Activated naive CD8-positive, alpha-beta T cell treated with anti-CD3 and anti-CD28 coated beads, Interleukin-2, amount 10 ng/mL, durations not matched to agents 7 days and 5 days (primary cell): ENCODE measurements at regions not wholly inside any gene's neighbourhood (a gene's known extent, or its start where the extent isn't known, plus 50 kb on each side); places are given as distances from the start of the nearest gene placed in this dataset.

Source experiments
- ATAC-seq: fragments of 150-1000 bp; cut with Tn5 transposase; one replicate; pipeline ENCODE4 v1.10.0; 2021; ENCODE audit warnings: low read depth, moderate library complexity
- POLR2A ChIA-PET: fragments of 350-600 bp; sonication (Branson Sonifier 250); formaldehyde crosslinking; loops from one replicate; lab custom pipeline; 2021; ENCODE audit warnings: antibody characterized with exemption; lab: Charles Lee
- DNase-seq: peaks from one replicate; pipeline ENCODE4 v3.0.0; 2021
- H3K27ac Mint-ChIP-seq: one replicate; pipeline ENCODE4 v1.8.0; 2022; ENCODE audit warnings: mild to moderate bottlenecking, mixed read lengths
- H3K27me3 Mint-ChIP-seq: one replicate; pipeline ENCODE4 v1.8.0; 2022; ENCODE audit warnings: mild to moderate bottlenecking, moderate library complexity, mixed read lengths
- H3K36me3 Mint-ChIP-seq: one replicate; pipeline ENCODE4 v1.8.0; 2021; ENCODE audit warnings: mild to moderate bottlenecking, mixed read lengths
- H3K4me1 Mint-ChIP-seq: one replicate; pipeline ENCODE4 v1.8.0; 2021; ENCODE audit warnings: mixed read lengths
- H3K4me3 Mint-ChIP-seq: one replicate; pipeline ENCODE4 v1.8.0; 2022; ENCODE audit warnings: mild to moderate bottlenecking, moderate library complexity, mixed read lengths
- H3K9me3 Mint-ChIP-seq: one replicate; pipeline ENCODE4 v1.8.0; 2021; ENCODE audit warnings: mixed read lengths

DNA sequence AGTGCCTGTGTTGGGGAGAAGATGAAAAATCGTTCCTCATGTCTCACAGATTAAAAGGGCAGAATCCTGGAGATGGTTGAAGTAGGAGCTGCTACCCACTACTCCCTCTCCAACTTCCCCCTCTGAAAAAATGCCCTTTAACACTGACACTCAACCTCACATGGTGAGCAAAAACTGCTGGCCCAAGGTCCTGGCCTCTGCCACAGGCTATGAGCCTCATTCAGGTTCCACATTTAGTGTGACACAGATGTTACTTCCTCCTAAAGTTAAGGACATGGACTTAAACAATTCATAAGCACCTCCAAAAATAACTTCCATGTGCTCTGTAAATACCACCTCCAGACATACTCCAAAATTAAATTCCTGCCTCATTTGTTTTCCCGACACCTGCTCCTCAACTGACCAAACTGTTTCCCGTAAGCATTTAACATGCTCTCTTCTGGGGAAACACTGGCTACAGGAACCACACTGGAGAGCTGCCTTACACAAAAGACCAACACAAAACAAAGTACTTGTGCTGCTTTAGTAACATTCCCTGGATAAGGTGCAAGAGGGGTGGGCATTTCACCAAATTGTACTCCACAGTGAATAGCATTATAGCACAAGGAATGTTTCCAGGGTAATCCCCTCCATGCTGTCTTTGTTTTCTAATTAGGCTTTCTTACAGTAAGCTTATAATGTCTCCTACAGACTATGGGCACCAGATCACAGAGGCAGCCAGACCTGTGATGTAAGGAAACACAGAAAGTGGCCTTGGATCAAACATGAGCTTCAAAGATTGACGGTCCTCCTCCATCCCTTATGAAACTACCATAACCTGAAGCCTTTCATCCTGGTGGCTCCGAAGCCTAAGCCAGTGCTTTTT lies 57.0 kb downstream of the PHLDA1 start:
- peaks cover 38% of the 10 kb centered on the region for H3K4me1 Mint-ChIP-seq
- H3K27ac Mint-ChIP-seq: no peak overlapping the region
- H3K27me3 Mint-ChIP-seq: no peaks in the 10 kb centered on the region
- H3K9me3 Mint-ChIP-seq: peaks cover 10% of the 10 kb centered on the region
- DNase-seq: no peak
- H3K4me3 Mint-ChIP-seq: no peak overlapping the region
- POLR2A ChIA-PET: interaction anchor here (0.7 kb wide), 2 partner anchors 16 to 21 kb away, joined by 4 to 8 read pairs; no protein-coding TSS in a partner anchor
- peaks cover 6% of the 10 kb centered on the region for H3K36me3 Mint-ChIP-seq
- no peak for ATAC-seq

DNA sequence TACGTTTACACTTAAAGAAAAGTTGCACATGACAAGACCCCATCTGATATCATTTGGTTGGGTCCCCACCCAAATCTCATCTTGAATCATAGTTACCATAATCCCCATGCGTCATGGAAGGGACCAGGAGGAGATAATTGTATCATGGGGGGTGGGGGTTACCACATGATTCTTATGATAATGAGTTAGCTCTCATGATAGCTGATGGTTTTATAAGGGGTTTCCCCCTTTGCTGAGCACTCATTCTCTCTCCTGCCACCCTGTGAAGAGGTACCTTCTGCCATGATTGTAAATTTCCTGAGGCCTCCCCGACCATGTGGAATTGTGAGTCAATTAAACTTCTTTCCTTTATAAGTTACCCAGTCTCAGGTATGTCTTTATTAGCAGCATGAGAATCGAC lies 60.3 kb downstream of the PHLDA1 start:
- peaks cover 6% of the 10 kb centered on the region for H3K36me3 Mint-ChIP-seq
- H3K27ac Mint-ChIP-seq: no peak overlapping the region
- no peak for DNase-seq
- no peak overlapping the region for H3K4me3 Mint-ChIP-seq
- peaks cover 13% of the 10 kb centered on the region for H3K4me1 Mint-ChIP-seq
- H3K9me3 Mint-ChIP-seq: peaks cover 10% of the 10 kb centered on the region
- ATAC-seq: no peak
- POLR2A ChIA-PET: no interaction called here
- H3K27me3 Mint-ChIP-seq: no peaks in the 10 kb centered on the region

DNA sequence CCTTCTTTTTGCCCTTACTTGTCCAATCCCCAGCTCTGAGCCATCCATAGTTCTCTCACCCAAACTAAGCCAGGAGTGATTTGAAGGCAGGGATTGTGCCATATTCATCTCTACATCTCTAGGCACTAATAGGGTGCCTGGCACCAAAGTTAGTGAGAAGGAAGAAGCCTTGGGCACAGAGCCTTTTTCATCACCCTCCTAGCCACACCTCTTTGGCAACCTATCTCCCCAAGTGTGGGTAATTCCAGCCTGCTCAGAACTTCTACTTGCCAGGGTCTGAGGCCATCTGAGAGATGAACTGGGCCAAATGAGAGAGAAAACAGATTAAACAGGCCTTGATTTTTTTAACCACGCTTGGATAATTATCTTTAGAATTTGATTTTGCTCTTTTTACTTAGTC lies 61.3 kb downstream of the PHLDA1 start:
- peaks cover 10% of the 10 kb centered on the region for H3K9me3 Mint-ChIP-seq
- H3K4me1 Mint-ChIP-seq: peaks cover 9% of the 10 kb centered on the region
- H3K36me3 Mint-ChIP-seq: peaks cover 6% of the 10 kb centered on the region
- POLR2A ChIA-PET: no interaction called here
- H3K27ac Mint-ChIP-seq: no peak overlapping the region
- H3K4me3 Mint-ChIP-seq: no peak overlapping the region
- no peaks in the 10 kb centered on the region for H3K27me3 Mint-ChIP-seq
- DNase-seq (no peak), ATAC-seq (no peak)

DNA sequence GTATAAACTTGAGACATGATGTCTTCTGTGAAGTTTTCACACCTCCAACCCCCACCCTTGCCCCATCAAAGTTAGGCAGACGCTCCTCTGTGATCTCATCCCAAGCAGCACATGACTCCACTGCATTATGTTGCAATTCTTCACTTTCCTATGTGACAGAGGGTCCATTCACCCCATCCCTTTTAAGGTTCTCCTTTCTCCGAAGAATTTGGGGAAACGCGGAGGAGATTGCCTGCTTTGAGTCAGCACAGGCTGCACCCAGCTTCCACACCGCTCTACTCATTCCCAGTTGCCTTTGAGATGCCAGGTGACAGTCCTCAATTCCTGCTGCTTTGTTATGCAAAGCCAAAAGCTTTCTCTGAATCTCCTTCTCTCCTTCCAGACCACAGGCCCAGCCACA lies 61.8 kb downstream of the PHLDA1 start:
- Mint-ChIP-seq H3K27ac (no peak overlapping the region), H3K4me3 (no peak overlapping the region), H3K36me3 (peaks cover 6% of the 10 kb centered on the region), H3K9me3 (peaks cover 10% of the 10 kb centered on the region), H3K4me1 (peaks cover 9% of the 10 kb centered on the region), H3K27me3 (no peaks in the 10 kb centered on the region)
- POLR2A ChIA-PET: no interaction called here
- no peak for ATAC-seq
- no peak for DNase-seq

DNA sequence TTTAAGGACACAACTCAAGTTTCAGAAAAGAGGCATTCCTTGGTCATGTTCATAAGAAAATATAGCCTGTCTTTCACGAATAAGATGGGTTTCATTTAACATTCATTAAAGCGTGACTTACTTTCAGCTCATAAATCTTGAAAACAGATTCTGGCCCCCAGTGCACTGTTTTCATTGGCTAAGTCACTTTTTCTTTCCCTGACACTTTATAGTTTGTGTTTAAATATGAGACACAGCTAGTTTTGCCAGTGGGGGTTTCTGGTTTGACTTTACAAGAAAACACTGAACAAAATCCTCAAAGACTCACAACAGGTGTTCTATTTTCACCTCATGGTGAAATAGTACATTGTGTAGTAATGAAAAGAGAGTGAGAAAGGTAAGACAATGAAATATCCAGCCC lies 65.9 kb downstream of the PHLDA1 start:
- Mint-ChIP-seq H3K36me3 (peaks cover 8% of the 10 kb centered on the region), H3K27ac (no peak overlapping the region), H3K4me3 (no peak overlapping the region), H3K27me3 (no peaks in the 10 kb centered on the region), H3K4me1 (peaks cover 17% of the 10 kb centered on the region), H3K9me3 (peaks cover 6% of the 10 kb centered on the region)
- ATAC-seq (no peak), DNase-seq (no peak)
- POLR2A ChIA-PET: no interaction called here

- peaks cover 8% of the 10 kb centered on the region for H3K36me3 Mint-ChIP-seq
- no peaks in the 10 kb centered on the region for H3K27me3 Mint-ChIP-seq
- H3K4me1 Mint-ChIP-seq: peaks cover 19% of the 10 kb centered on the region
- H3K9me3 Mint-ChIP-seq: peaks cover 4% of the 10 kb centered on the region
- no peak overlapping the region for H3K27ac Mint-ChIP-seq
- POLR2A ChIA-PET: interaction anchor here (1.0 kb wide), 1 partner anchor 67 kb away, joined by 3 read pairs; the partner anchor contains the start of gene PHLDA1
- DNase-seq (no peak), ATAC-seq (peak; percentile 73)
- no peak overlapping the region for H3K4me3 Mint-ChIP-seq
Observed at GRCh38 chr12:75964150-75964549, 67.4 kb downstream of the PHLDA1 start.

DNA sequence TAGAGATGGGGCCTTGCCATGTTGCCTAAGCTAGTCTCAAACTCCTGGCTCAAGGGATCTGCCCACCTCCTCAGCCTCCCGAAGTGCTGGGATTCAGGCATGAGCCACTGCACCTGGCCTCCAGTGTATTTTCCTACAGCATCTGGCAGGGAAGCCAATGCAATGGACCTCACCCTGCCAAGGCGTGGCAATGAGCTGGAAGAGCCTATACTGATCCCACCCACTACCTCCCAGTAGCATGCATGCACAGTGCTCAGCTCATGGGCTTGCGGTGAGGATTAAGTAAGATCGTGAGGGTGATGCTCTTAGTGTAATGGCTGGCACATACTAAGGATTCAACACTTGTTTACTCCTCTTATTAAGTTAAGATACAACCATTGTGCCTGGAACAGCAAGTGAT lies 69.7 kb downstream of the PHLDA1 start:
- Mint-ChIP-seq H3K36me3 (peaks cover 8% of the 10 kb centered on the region), H3K27ac (no peak overlapping the region), H3K27me3 (no peaks in the 10 kb centered on the region), H3K9me3 (peaks cover 4% of the 10 kb centered on the region), H3K4me1 (peaks cover 23% of the 10 kb centered on the region), H3K4me3 (no peak overlapping the region)
- DNase-seq (no peak), ATAC-seq (no peak)
- POLR2A ChIA-PET: interaction anchor here (1.7 kb wide), 1 partner anchor 69 kb away, joined by 4 read pairs; the partner anchor contains the start of gene PHLDA1

- peaks cover 8% of the 10 kb centered on the region for H3K36me3 Mint-ChIP-seq
- no peaks in the 10 kb centered on the region for H3K27me3 Mint-ChIP-seq
- H3K9me3 Mint-ChIP-seq: peaks cover 4% of the 10 kb centered on the region
- DNase-seq (no peak), ATAC-seq (no peak)
- H3K27ac Mint-ChIP-seq: no peak overlapping the region
- H3K4me1 Mint-ChIP-seq: peaks cover 23% of the 10 kb centered on the region
- no peak overlapping the region for H3K4me3 Mint-ChIP-seq
- POLR2A ChIA-PET: interaction anchor here (1.7 kb wide), 1 partner anchor 70 kb away, joined by 4 read pairs; the partner anchor contains the start of gene PHLDA1
Observed at GRCh38 chr12:75960954-75961661, 70.5 kb downstream of the PHLDA1 start.

DNA sequence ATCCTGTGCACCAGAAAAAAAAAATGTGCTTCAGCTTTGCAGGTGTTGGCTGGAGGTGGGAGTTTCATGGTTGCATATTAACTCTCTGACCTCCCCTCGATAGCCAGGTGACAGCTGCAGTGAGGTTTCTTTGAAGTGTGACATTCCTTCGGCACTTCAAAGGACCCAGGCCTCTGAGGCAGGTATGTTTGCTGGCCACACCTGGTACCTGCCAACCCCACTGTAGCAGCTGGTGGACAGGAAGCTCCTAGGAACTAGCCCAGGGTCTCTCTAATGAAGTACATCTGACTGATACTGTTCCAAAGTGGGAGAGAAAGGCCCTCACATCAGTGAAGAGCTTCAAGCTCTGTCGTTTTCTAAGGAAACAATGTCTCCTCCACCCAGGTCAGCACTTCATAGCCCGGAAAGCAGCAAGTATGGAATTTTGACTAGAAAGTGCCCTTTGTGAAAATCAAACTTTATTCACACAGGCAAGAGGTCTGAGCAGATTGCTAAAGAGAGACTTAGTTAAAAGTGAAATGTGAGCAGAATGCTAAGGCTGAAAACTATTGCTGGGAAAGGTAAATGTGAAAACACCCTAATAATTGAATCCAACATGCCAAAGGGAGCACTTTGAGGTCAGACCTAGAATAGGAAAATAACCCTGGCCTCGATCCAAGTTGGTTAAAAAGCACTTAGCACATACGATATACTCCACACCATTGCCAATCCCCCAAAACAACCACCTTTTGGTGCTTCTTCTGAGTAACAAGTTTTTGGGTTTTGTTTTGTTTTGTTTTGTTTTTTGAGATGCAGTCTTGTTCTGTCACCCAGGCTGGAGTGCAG lies 71.3 kb downstream of the PHLDA1 start:
- no peak overlapping the region for H3K27ac Mint-ChIP-seq
- DNase-seq (no peak), ATAC-seq (no peak)
- H3K9me3 Mint-ChIP-seq: peaks cover 4% of the 10 kb centered on the region
- no peak overlapping the region for H3K4me3 Mint-ChIP-seq
- peaks cover 23% of the 10 kb centered on the region for H3K4me1 Mint-ChIP-seq
- peaks cover 8% of the 10 kb centered on the region for H3K36me3 Mint-ChIP-seq
- H3K27me3 Mint-ChIP-seq: no peaks in the 10 kb centered on the region
- POLR2A ChIA-PET: interaction anchor here (0.5 to 1.8 kb wide), 5 partner anchors 15 to 123 kb away, joined by 3 to 5 read pairs (median 3); partner anchors contain the start of gene NAP1L1

- Mint-ChIP-seq H3K4me1 (peaks cover 23% of the 10 kb centered on the region), H3K36me3 (peaks cover 8% of the 10 kb centered on the region), H3K27me3 (no peaks in the 10 kb centered on the region), H3K9me3 (peaks cover 4% of the 10 kb centered on the region), H3K4me3 (peak overlapping the region; percentile 5), H3K27ac (peak overlapping the region; percentile 72)
- ATAC-seq (peak; percentile 47), DNase-seq (no peak)
- POLR2A ChIA-PET: interaction anchor here (0.6 to 1.8 kb wide), 5 partner anchors 15 to 124 kb away, joined by 3 to 5 read pairs (median 3); partner anchors contain the start of gene NAP1L1
Observed at GRCh38 chr12:75959506-75959905, 72.1 kb downstream of the PHLDA1 start.

- peak overlapping the region; percentile 5 for H3K4me3 Mint-ChIP-seq
- POLR2A ChIA-PET: interaction anchor here (0.6 to 1.8 kb wide), 4 partner anchors 14 to 125 kb away, joined by 3 to 5 read pairs (median 4); partner anchors contain the start of gene NAP1L1
- peak; percentile 23 for ATAC-seq
- H3K4me1 Mint-ChIP-seq: peaks cover 18% of the 10 kb centered on the region
- peak overlapping the region; percentile 72 for H3K27ac Mint-ChIP-seq
- no peaks in the 10 kb centered on the region for H3K27me3 Mint-ChIP-seq
- H3K9me3 Mint-ChIP-seq: peaks cover 4% of the 10 kb centered on the region
- H3K36me3 Mint-ChIP-seq: peaks cover 8% of the 10 kb centered on the region
- no peak for DNase-seq
Observed at GRCh38 chr12:75959060-75959459, 72.5 kb downstream of the PHLDA1 start.

DNA sequence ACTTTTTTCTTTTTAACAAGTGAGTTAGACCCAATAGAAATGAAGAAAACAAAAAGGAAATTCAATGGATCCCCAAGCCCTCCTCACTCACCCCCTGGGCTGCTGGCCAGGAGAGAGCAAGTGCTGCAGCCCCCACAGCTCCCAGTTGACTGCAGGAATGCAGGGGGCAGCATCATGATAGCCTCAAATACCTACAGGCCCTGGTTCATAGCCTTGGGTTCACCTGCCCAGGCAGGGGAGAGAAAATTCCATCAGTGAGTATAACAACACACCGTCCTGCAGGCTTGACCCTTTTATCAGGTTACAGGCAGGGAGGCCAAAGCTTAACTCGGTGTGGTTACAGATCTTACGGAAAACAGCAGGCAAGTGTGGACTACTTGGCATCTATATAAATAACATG lies 76.3 kb downstream of the PHLDA1 start:
- no peak for DNase-seq
- H3K4me1 Mint-ChIP-seq: peaks cover 13% of the 10 kb centered on the region
- POLR2A ChIA-PET: interaction anchor here (2.0 kb wide), 1 partner anchor 76 kb away, joined by 5 read pairs; the partner anchor contains the start of gene PHLDA1
- H3K27me3 Mint-ChIP-seq: no peaks in the 10 kb centered on the region
- no peaks in the 10 kb centered on the region for H3K36me3 Mint-ChIP-seq
- H3K27ac Mint-ChIP-seq: no peak overlapping the region
- H3K4me3 Mint-ChIP-seq: no peak overlapping the region
- no peak for ATAC-seq
- no peaks in the 10 kb centered on the region for H3K9me3 Mint-ChIP-seq
